ENCODE measurements at regions not wholly inside any gene's neighbourhood (a gene's known extent, or its start where the extent isn't known, plus 50 kb on each side); places are given as distances from the start of the nearest gene placed in this dataset.
"Not testable (repeated sequence)": the region's sequence is repeated elsewhere in the genome, so short reads cannot be mapped to it uniquely, and the experiment has no call there.

DNA sequence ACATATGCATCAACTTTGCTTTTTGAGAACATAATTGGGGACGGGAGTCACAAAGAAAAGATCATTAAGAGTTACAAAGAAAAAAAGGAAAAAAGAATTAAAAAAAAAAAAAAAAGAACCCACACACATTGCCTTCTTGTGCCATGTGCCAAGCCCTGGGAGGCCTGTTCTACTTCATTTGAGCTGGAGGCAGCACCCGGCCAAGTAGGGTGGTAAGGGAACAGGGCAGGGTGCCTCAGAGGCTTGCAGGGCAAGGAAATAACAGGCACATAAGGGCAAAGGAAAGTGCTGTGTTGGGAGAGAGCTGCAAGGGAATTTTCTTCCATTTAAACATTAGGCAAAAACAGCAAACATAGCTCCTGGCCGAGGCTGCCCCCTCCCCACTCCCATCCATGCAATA lies 418.0 kb downstream of the TMEM182 start:
- no peaks in the 10 kb centered on the region for H4K20me1 ChIP-seq (ENCODE audit: insufficient read depth)
- H3K4me1 ChIP-seq (ENCODE audit: low read depth, poor library complexity, severe bottlenecking), result no peaks in the 10 kb centered on the region
- H3K36me3 ChIP-seq (ENCODE audit: insufficient read depth), result no peaks in the 10 kb centered on the region
- no peaks in the 10 kb centered on the region; the same call in 1 of the 2 replicates for H3K27me3 ChIP-seq (ENCODE audit: insufficient read depth, low read depth)
- no peaks in the 10 kb centered on the region for H3K79me2 ChIP-seq (ENCODE audit: insufficient read depth, low read depth)
- H3K4me3 ChIP-seq (IDR thresholded peaks at IDR 0.05; ENCODE audit: insufficient read depth, low read depth, low read length), result no peak overlapping the region
- H3K4me2 ChIP-seq, result no peak overlapping the region
- H3K27ac ChIP-seq, result no peak overlapping the region
- H2AFZ ChIP-seq (ENCODE audit: low read depth), result no peak overlapping the region
- H3K9ac ChIP-seq, result no peak overlapping the region
- TF ChIP-seq, protein P1, sequence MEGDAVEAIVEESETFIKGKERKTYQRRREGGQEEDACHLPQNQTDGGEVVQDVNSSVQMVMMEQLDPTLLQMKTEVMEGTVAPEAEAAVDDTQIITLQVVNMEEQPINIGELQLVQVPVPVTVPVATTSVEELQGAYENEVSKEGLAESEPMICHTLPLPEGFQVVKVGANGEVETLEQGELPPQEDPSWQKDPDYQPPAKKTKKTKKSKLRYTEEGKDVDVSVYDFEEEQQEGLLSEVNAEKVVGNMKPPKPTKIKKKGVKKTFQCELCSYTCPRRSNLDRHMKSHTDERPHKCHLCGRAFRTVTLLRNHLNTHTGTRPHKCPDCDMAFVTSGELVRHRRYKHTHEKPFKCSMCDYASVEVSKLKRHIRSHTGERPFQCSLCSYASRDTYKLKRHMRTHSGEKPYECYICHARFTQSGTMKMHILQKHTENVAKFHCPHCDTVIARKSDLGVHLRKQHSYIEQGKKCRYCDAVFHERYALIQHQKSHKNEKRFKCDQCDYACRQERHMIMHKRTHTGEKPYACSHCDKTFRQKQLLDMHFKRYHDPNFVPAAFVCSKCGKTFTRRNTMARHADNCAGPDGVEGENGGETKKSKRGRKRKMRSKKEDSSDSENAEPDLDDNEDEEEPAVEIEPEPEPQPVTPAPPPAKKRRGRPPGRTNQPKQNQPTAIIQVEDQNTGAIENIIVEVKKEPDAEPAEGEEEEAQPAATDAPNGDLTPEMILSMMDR (conservative IDR thresholded peaks at IDR 0.05; ENCODE audit: low read depth, low read length), result no peak

DNA sequence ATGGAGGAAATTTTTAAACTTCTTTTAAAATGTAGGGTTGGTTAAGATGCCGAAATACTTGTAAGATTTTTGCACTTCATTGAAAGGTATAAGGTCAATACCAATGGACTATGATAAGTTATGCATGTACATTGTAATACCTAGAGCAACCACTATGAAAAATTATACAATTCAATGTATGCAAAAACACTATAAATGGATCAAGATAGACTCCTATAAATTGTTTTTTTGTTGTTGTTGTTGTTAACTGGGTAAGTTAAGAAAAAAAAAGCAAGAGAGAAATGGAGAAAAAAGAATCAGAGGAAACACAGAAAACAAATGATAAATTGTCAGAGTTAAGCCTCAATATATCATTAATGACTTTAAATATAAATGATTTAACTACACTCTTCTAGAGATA lies 421.2 kb downstream of the TMEM182 start:
- H2AFZ ChIP-seq (ENCODE audit: low read depth), result no peak overlapping the region
- no peaks in the 10 kb centered on the region for H3K36me3 ChIP-seq (ENCODE audit: insufficient read depth)
- H3K4me1 ChIP-seq (ENCODE audit: low read depth, poor library complexity, severe bottlenecking), result no peaks in the 10 kb centered on the region
- no peaks in the 10 kb centered on the region for H4K20me1 ChIP-seq (ENCODE audit: insufficient read depth)
- H3K79me2 ChIP-seq (ENCODE audit: insufficient read depth, low read depth), result no peaks in the 10 kb centered on the region
- TF ChIP-seq, protein P1 (conservative IDR thresholded peaks at IDR 0.05; ENCODE audit: low read depth, low read length), result no peak; the same call in 1 of the 2 replicates
- H3K4me3 ChIP-seq (IDR thresholded peaks at IDR 0.05; ENCODE audit: insufficient read depth, low read depth, low read length), result no peak overlapping the region
- H3K4me2 ChIP-seq, result no peak overlapping the region
- no peak overlapping the region for H3K27ac ChIP-seq
- no peaks in the 10 kb centered on the region; the same call in 1 of the 2 replicates for H3K27me3 ChIP-seq (ENCODE audit: insufficient read depth, low read depth)
- no peak overlapping the region for H3K9ac ChIP-seq

DNA sequence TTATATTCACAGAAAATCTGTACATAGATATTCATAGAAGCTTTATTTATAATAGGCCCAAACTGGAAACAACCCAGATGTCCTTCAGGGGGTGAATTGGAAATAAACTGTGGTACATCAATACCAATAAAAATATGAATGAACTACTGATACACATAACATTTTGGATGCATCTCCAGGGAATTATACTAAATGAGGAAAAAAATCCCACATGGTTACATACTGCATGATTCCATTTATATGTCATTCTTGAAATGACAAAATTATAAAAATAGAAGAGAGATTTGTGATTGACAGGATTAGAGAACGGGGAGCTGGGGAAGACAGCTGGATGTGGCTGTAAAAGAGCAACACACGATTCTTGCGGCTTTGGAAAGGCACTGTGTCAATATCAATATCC lies 435.0 kb downstream of the TMEM182 start:
- Histone ChIP-seq H3K4me3 (IDR thresholded peaks at IDR 0.05; ENCODE audit: insufficient read depth, low read depth, low read length) (no peak overlapping the region), H3K4me2 (no peak overlapping the region), H4K20me1 (ENCODE audit: insufficient read depth) (no peaks in the 10 kb centered on the region), H3K9ac (no peak overlapping the region), H3K27me3 (ENCODE audit: insufficient read depth, low read depth) (no peaks in the 10 kb centered on the region), H3K36me3 (ENCODE audit: insufficient read depth) (no peaks in the 10 kb centered on the region), H2AFZ (ENCODE audit: low read depth) (no peak overlapping the region), H3K27ac (no peak overlapping the region), H3K79me2 (ENCODE audit: insufficient read depth, low read depth) (no peaks in the 10 kb centered on the region), H3K4me1 (ENCODE audit: low read depth, poor library complexity, severe bottlenecking) (no peaks in the 10 kb centered on the region)
- TF ChIP-seq, protein P1 (conservative IDR thresholded peaks at IDR 0.05; ENCODE audit: low read depth, low read length), result no peak

DNA sequence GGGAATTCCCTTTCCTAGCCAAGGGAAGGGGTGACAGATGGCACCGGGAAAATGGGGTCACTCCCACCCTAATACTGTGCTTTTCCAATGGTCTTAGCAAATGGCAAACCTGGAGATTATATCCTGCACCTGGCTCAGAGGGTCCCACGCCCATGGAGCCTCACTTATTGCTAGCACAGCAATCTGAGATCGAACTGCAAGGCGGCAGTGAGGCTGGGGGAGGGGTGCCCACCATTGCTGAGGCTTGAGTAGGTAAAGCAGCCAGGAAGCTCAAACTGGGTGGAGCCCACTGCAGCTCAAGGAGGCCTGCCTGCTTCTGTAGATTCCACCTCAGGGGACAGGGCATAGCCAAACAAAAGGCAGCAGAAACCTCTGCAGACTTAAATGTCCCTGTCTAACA lies 438.9 kb downstream of the TMEM182 start:
- H2AFZ ChIP-seq (ENCODE audit: low read depth); H3K27me3 ChIP-seq (ENCODE audit: insufficient read depth, low read depth); H3K27ac ChIP-seq; H3K9ac ChIP-seq; H3K4me2 ChIP-seq; H4K20me1 ChIP-seq (ENCODE audit: insufficient read depth); H3K4me3 ChIP-seq (IDR thresholded peaks at IDR 0.05; ENCODE audit: insufficient read depth, low read depth, low read length); H3K79me2 ChIP-seq (ENCODE audit: insufficient read depth, low read depth); H3K4me1 ChIP-seq (ENCODE audit: low read depth, poor library complexity, severe bottlenecking); H3K36me3 ChIP-seq (ENCODE audit: insufficient read depth): not testable (repeated sequence)

DNA sequence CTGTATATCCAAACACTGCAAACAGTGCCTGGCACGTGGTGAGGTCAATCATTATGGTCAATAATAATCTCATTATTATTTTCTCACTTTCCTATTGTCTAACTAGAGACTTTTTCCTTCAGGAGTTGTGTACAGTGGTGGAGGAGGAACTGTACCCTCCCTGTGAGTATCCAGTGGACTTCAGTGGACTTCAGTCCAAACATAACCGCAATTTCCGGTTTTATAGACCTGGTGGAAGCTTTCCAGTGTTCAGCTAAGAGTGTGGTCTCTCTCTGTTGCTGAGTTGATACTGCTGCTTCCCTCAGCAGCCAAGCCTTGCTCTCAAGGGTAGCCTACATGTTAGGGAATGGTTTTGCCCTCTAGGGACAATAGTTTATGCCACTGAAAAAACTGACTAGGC lies 447.1 kb downstream of the TMEM182 start:
- Histone ChIP-seq H3K79me2 (ENCODE audit: insufficient read depth, low read depth) (no peaks in the 10 kb centered on the region), H2AFZ (ENCODE audit: low read depth) (no peak overlapping the region), H3K36me3 (ENCODE audit: insufficient read depth) (no peaks in the 10 kb centered on the region), H4K20me1 (ENCODE audit: insufficient read depth) (no peaks in the 10 kb centered on the region), H3K9ac (no peak overlapping the region), H3K4me1 (ENCODE audit: low read depth, poor library complexity, severe bottlenecking) (no peaks in the 10 kb centered on the region), H3K4me2 (no peak overlapping the region), H3K27me3 (ENCODE audit: insufficient read depth, low read depth) (no peaks in the 10 kb centered on the region), H3K4me3 (IDR thresholded peaks at IDR 0.05; ENCODE audit: insufficient read depth, low read depth, low read length) (no peak overlapping the region), H3K27ac (no peak overlapping the region)
- TF ChIP-seq, protein P1 (conservative IDR thresholded peaks at IDR 0.05; ENCODE audit: low read depth, low read length), result no peak
